ENCODE measurements at regions not wholly inside any gene's neighbourhood (a gene's known extent, or its start where the extent isn't known, plus 50 kb on each side); places are given as distances from the start of the nearest gene placed in this dataset.
"Not testable (repeated sequence)": the region's sequence is repeated elsewhere in the genome, so short reads cannot be mapped to it uniquely, and the experiment has no call there.

DNA sequence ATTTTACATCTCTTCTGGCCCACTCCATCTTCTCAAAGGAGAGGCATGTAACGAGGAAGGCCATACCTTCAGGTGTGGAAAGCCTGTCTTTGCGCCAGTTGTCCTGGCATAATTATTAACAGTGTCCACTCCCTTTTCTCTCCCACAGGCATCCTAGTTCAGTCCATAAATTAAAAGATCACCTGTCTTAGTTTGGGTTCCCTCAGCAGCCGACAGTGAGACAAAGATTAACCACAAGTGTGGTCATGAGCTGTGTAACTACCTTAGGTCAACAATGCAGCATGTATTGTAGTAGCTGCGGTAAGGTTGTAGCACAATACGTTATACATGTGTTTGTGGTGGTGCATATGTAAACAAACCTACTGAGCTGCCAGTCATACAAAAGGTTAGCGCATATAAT lies 103.3 kb upstream of the GALNT15 start:
- Mint-ChIP-seq H3K9me3 (no peaks in the 10 kb centered on the region), H3K4me1 (no peaks in the 10 kb centered on the region), H3K4me3 (no peak overlapping the region), H3K27ac (no peak overlapping the region), H3K36me3 (ENCODE audit: low read depth) (no peaks in the 10 kb centered on the region), H3K27me3 (peaks cover 3% of the 10 kb centered on the region)
- no peak for ATAC-seq (replicated peaks)

GRCh38 chr3:16072420-16073110 lies 101.9 kb upstream of the GALNT15 start:
- H3K36me3 Mint-ChIP-seq (ENCODE audit: low read depth): no peaks in the 10 kb centered on the region
- no peak overlapping the region for H3K27ac Mint-ChIP-seq
- no peaks in the 10 kb centered on the region for H3K9me3 Mint-ChIP-seq

DNA sequence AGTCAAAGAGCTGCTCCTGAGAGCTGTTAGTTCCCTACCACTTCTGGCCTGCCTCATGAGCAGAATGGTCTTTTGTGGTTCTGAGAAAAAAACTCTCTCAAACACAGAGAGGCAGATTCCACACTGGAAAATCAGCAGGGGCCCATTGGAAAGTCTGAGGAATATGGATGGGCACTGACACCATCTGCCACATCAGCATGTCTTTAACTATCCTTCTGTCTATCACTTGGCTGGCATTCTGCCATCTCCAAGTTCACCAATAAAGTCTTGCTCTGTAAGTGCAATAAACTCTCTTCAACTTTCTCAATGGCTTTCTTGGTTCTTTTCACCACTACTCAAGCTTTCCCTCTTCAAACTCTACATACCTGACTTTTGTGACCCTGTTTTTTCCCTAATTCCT lies 101.3 kb upstream of the GALNT15 start:
- Mint-ChIP-seq H3K4me3 (no peak overlapping the region), H3K27ac (no peak overlapping the region), H3K9me3 (no peaks in the 10 kb centered on the region), H3K36me3 (ENCODE audit: low read depth) (no peaks in the 10 kb centered on the region), H3K4me1 (no peaks in the 10 kb centered on the region), H3K27me3 (peaks cover 3% of the 10 kb centered on the region)
- no peak for ATAC-seq (replicated peaks)

More at GRCh38 chr3:16072420-16073110, 101.9 kb upstream of the GALNT15 start:
- Mint-ChIP-seq H3K4me3 (no peak overlapping the region), H3K4me1 (no peaks in the 10 kb centered on the region), H3K27me3 (peaks cover 3% of the 10 kb centered on the region)
- ATAC-seq (replicated peaks): no peak

DNA sequence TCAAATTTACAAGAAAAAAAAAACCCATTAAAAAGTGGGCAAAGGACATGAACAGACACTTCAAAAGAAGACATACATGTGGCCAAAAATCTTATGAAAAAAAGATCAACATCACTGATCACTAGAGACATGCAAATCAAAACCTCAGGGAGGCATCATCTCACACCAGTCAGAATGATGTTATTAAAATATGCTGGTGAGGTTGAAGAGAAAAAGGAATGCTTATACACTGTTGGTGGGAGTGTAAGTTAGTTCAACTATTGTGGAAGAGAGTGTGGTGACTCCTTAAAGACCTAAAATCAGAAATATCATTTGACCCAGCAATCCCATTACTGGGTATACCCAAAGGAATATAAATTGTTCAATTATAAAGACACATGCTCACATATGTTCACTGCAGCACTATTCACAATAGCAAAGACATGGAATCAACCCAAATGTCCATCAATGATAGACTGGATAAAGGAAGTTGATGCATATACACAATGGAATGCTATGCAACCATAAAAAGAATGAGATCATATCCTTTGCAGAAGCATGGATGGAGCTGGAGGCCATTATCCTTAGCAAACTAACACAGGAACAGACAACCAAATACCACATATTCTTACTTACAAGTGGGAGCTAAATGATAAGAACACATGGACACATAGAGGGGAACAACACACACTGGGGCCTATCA lies 100.3 kb upstream of the GALNT15 start:
- not testable (repeated sequence) for ATAC-seq (replicated peaks); H3K9me3 Mint-ChIP-seq; H3K4me1 Mint-ChIP-seq; H3K4me3 Mint-ChIP-seq; H3K27ac Mint-ChIP-seq; H3K27me3 Mint-ChIP-seq; H3K36me3 Mint-ChIP-seq (ENCODE audit: low read depth)

DNA sequence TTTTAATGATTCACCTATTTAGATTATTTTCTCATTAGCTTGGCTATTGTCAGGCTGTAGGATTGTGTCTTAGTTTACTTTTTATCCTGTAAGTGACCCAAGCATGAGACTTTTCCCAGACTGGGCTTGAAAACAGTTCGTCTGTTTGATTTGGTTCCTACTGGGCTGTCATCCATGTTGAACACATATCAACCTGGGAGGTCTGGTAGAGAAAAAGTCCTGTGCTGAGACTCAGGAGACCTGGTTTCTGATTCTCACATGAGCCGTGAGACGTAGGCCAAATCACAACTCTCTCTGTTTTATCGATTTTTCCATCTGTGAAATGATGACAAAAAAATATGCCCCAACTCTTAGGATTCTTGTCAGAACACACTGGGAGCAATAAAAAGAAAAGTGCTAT lies 98.8 kb upstream of the GALNT15 start:
- ATAC-seq (replicated peaks): no peak
- no peaks in the 10 kb centered on the region for H3K36me3 Mint-ChIP-seq (ENCODE audit: low read depth)
- H3K9me3 Mint-ChIP-seq: no peaks in the 10 kb centered on the region
- no peaks in the 10 kb centered on the region for H3K4me1 Mint-ChIP-seq
- H3K27ac Mint-ChIP-seq: no peak overlapping the region
- H3K4me3 Mint-ChIP-seq: no peak overlapping the region
- no peaks in the 10 kb centered on the region for H3K27me3 Mint-ChIP-seq

- Mint-ChIP-seq H3K4me3 (no peak overlapping the region), H3K36me3 (ENCODE audit: low read depth) (no peaks in the 10 kb centered on the region), H3K4me1 (no peaks in the 10 kb centered on the region), H3K9me3 (no peaks in the 10 kb centered on the region), H3K27me3 (no peaks in the 10 kb centered on the region), H3K27ac (no peak overlapping the region)
- ATAC-seq (replicated peaks): no peak
Observed at GRCh38 chr3:16076564-16076963, 97.9 kb upstream of the GALNT15 start.

GRCh38 chr3:16077146-16077545 lies 97.3 kb upstream of the GALNT15 start:
- not testable (repeated sequence) for H3K27me3 Mint-ChIP-seq; H3K9me3 Mint-ChIP-seq; H3K27ac Mint-ChIP-seq; ATAC-seq (replicated peaks); H3K36me3 Mint-ChIP-seq (ENCODE audit: low read depth); H3K4me1 Mint-ChIP-seq; H3K4me3 Mint-ChIP-seq

- H3K4me1 Mint-ChIP-seq; H3K4me3 Mint-ChIP-seq; H3K9me3 Mint-ChIP-seq; H3K27me3 Mint-ChIP-seq; H3K27ac Mint-ChIP-seq; H3K36me3 Mint-ChIP-seq (ENCODE audit: low read depth); ATAC-seq (replicated peaks): not testable (repeated sequence)
Observed at GRCh38 chr3:16077681-16078080, 96.8 kb upstream of the GALNT15 start.

DNA sequence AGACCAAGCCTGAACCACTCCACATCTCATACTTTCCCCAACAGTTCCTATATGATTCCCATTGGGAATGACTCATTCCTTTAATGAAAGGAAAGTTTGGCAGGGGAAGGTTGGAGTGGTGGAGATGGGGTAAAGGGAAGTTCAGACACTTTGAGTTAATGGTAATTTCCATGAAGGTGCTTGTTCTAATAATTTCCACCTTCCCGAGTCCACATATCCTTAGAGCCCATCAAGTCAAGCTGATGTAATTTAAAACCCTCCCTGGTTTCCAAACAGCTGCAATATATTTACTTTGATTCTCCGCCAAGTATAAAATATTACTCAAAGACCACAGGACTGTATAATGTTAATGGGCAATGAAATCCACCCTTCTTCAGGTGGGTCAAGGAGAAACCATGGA lies 95.0 kb upstream of the GALNT15 start:
- Mint-ChIP-seq H3K4me1 (no peaks in the 10 kb centered on the region), H3K9me3 (peaks cover 12% of the 10 kb centered on the region), H3K27me3 (peaks cover 4% of the 10 kb centered on the region), H3K27ac (no peak overlapping the region), H3K36me3 (ENCODE audit: low read depth) (no peaks in the 10 kb centered on the region), H3K4me3 (no peak overlapping the region)
- no peak for ATAC-seq (replicated peaks)

- Mint-ChIP-seq H3K27me3 (peaks cover 4% of the 10 kb centered on the region), H3K36me3 (ENCODE audit: low read depth) (no peaks in the 10 kb centered on the region), H3K27ac (no peak overlapping the region), H3K4me1 (no peaks in the 10 kb centered on the region), H3K9me3 (peaks cover 12% of the 10 kb centered on the region), H3K4me3 (no peak overlapping the region)
- no peak for ATAC-seq (replicated peaks)
Observed at GRCh38 chr3:16081661-16082060, 92.8 kb upstream of the GALNT15 start.

GRCh38 chr3:16084887-16085286 lies 89.6 kb upstream of the GALNT15 start:
- Mint-ChIP-seq H3K4me3 (no peak overlapping the region), H3K27me3 (peaks cover 4% of the 10 kb centered on the region), H3K4me1 (no peaks in the 10 kb centered on the region), H3K9me3 (peaks cover 12% of the 10 kb centered on the region), H3K27ac (no peak overlapping the region), H3K36me3 (ENCODE audit: low read depth) (no peaks in the 10 kb centered on the region)
- no peak for ATAC-seq (replicated peaks)

- H3K36me3 Mint-ChIP-seq (ENCODE audit: low read depth): no peaks in the 10 kb centered on the region
- no peaks in the 10 kb centered on the region for H3K4me1 Mint-ChIP-seq
- H3K27ac Mint-ChIP-seq: no peak overlapping the region
- no peak for ATAC-seq (replicated peaks)
- no peak overlapping the region for H3K4me3 Mint-ChIP-seq
- H3K9me3 Mint-ChIP-seq: peaks cover 12% of the 10 kb centered on the region
- H3K27me3 Mint-ChIP-seq: peaks cover 4% of the 10 kb centered on the region
Observed at GRCh38 chr3:16085410-16085809, 89.1 kb upstream of the GALNT15 start.

DNA sequence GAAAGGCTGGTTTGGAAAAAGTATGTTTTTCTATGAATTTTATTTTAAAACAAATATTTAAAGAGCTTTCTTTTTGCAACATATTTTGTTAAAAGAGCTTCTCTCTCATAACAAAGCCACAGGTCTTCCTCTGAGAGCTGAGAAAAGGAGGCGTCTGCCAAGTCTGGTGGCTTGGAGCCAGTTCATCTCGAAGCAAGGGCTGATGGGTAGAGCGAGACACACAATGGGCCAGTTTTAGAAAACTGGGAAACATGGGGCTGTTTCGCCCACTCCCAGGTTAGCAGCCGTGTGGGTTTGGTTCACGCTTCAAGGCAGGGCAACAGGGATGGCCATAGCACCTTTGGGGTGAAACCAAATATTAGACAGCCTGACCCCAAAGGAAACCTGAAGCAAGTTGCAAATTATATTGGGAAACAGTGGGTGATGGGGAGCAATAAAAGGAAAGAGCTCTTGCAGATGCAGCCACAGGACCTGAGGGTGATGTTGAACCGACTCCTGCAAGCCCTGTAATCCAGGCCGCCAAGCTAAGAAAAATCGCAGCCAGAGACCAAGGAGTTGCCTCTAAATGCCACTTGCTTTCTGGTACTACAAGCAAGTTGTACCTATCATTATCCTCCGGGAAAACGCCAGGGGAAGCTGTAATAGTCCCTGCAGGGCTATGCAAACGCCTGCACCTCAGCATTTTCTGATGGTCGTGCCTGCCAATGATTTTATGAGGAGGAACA lies 88.4 kb upstream of the GALNT15 start:
- no peak overlapping the region for H3K4me3 Mint-ChIP-seq
- H3K4me1 Mint-ChIP-seq: no peaks in the 10 kb centered on the region
- H3K36me3 Mint-ChIP-seq (ENCODE audit: low read depth): no peaks in the 10 kb centered on the region
- ATAC-seq (replicated peaks): no peak
- H3K9me3 Mint-ChIP-seq: peaks cover 12% of the 10 kb centered on the region
- H3K27ac Mint-ChIP-seq: no peak overlapping the region
- H3K27me3 Mint-ChIP-seq: peaks cover 4% of the 10 kb centered on the region

DNA sequence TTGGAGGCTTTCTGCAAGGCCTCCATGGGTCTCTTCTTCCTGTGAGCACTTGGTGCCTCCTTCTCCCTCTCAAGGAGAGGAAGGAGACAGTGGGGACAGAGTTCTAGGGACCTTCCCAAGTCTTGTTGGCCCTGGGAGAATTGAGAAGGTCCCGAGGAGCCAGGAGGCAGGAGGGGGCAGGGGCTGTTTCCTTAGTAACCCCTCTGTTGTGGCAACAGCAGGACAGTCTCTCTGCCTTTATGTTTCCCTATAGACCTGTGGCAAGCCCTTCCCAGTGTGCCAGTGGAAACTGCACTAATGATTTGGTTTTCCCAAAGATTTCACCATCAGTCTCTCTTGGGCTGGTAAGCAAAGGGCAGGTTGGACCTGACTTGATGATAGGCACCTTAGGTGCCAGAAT lies 87.8 kb upstream of the GALNT15 start:
- Mint-ChIP-seq H3K4me3 (no peak overlapping the region), H3K27ac (no peak overlapping the region), H3K36me3 (ENCODE audit: low read depth) (no peaks in the 10 kb centered on the region), H3K9me3 (peaks cover 12% of the 10 kb centered on the region), H3K4me1 (no peaks in the 10 kb centered on the region), H3K27me3 (peaks cover 4% of the 10 kb centered on the region)
- no peak for ATAC-seq (replicated peaks)

GRCh38 chr3:16088496-16088895 lies 86.0 kb upstream of the GALNT15 start:
- H3K27ac Mint-ChIP-seq: no peak overlapping the region
- no peaks in the 10 kb centered on the region for H3K9me3 Mint-ChIP-seq
- no peaks in the 10 kb centered on the region for H3K4me1 Mint-ChIP-seq
- H3K4me3 Mint-ChIP-seq: no peak overlapping the region
- ATAC-seq (replicated peaks): peak; percentile 39
- no peaks in the 10 kb centered on the region for H3K36me3 Mint-ChIP-seq (ENCODE audit: low read depth)
- no peaks in the 10 kb centered on the region for H3K27me3 Mint-ChIP-seq
